Fibroblast of skin of left quadriceps (primary cell): ENCODE measurements at regions not wholly inside any gene's neighbourhood (a gene's known extent, or its start where the extent isn't known, plus 50 kb on each side); places are given as distances from the start of the nearest gene placed in this dataset.

Experiments used
- DNase-seq, 2 experiments: peaks; one replicate each; pipeline ENCODE4 v3.0.0-alpha.2; 2013; ENCODE audit warnings: low read depth in 2 of 2

GRCh38 chr2:200752332-200752731 lies 59.4 kb upstream of the BZW1 start:
- DNase-seq: no peak

DNA sequence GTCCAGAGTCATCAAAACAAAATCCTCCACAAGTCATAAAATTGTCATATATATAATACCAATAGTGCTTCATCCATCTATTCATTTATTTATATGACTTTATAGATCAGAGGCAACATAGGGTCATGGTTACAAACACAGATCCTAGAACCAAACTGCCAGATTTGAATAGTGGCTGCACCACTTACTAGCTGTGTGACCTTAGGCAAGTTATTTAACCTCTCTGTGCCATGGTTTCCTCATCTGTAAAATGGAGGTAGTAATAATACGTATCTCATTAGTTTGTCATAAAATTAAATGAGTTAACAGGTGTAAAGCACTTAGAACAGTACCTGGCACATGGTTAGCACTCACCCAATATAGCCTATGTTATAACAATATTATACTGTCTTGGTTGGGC lies 58.9 kb upstream of the BZW1 start:
- no peak for DNase-seq

GRCh38 chr2:200756618-200757321 lies 54.9 kb upstream of the BZW1 start:
- DNase-seq: no peak

GRCh38 chr2:200757399-200757798 lies 54.3 kb upstream of the BZW1 start:
- no peak for DNase-seq

DNA sequence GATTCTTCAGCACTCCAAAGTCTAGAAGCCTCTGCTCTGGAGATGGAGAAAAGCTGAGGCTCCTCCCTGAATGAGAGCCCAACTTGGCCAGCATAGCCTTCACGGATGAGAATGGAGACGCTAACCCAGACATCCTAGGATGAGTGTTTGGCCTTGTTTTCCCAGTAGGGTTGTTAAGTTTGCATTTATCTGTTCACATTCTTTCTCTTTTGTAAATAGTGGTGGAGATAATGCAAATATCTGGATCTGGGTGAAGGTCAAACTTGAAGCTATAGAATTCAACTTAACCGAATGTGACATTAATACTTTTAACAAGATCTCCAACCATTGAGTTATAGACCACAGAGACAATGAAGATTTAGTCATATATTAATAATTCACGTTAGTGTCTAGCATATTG lies 53.4 kb upstream of the BZW1 start:
- no peak for DNase-seq

GRCh38 chr2:200761266-200761665 lies 50.4 kb upstream of the BZW1 start:
- DNase-seq: peak; percentile 55 to 61
